ENCODE measurements at regions not wholly inside any gene's neighbourhood (a gene's known extent, or its start where the extent isn't known, plus 50 kb on each side); places are given as distances from the start of the nearest gene placed in this dataset.
"Not testable (repeated sequence)": the region's sequence is repeated elsewhere in the genome, so short reads cannot be mapped to it uniquely, and the experiment has no call there.

- no peak for DNase-seq (ENCODE audit: low read depth, low spot score)
Measured at GRCh38 chr9:1917396-1917935, 97.7 kb upstream of the SMARCA2 start.

DNA sequence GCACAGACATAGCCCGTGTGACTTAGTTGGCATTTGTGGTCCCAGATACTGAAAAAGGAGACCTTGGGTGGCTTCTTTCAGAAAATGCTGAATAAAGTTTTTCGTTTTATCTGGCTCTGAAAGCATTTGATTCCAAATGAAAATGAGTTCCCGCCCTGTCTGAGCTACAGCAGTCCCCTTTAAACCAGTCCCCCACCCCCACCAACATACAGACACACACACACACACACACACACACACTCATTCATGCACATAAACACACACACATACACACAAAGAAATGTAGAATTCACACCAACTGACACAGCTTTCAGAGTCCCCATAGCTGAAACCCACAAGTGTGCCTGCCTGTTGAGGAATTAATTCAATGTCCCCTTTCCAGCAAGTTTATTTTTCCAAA is 97.0 kb upstream of the SMARCA2 start:
- no peak for DNase-seq (ENCODE audit: low read depth, low spot score)

GRCh38 chr9:1918622-1919021 is 96.5 kb upstream of the SMARCA2 start:
- DNase-seq (ENCODE audit: low read depth, low spot score) = peak; percentile 10

DNA sequence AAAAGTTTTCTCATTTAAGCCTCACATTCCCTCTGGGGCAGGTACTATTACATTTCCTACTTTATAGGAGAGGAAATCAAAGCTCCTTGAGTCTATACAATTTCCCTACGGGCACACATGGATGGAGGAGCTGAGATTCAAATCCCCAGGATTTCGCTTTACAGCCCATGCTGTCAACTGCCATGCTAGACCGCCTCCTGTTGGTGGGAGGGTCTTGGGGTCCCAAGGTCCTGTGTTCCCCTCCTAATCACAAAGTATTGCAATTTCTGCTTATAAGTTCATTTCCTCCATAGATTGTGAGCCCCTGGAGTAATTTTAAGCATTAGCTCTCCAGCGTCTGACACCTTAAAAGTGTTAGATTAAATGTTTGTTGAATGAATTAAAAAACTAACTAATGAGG is 95.9 kb upstream of the SMARCA2 start:
- DNase-seq (ENCODE audit: low read depth, low spot score) = no peak

GRCh38 chr9:1920386-1920785 is 94.8 kb upstream of the SMARCA2 start:
- DNase-seq (ENCODE audit: low read depth, low spot score) = no peak

GRCh38 chr9:1922026-1922425 is 93.1 kb upstream of the SMARCA2 start:
- DNase-seq (ENCODE audit: low read depth, low spot score) = no peak

DNA sequence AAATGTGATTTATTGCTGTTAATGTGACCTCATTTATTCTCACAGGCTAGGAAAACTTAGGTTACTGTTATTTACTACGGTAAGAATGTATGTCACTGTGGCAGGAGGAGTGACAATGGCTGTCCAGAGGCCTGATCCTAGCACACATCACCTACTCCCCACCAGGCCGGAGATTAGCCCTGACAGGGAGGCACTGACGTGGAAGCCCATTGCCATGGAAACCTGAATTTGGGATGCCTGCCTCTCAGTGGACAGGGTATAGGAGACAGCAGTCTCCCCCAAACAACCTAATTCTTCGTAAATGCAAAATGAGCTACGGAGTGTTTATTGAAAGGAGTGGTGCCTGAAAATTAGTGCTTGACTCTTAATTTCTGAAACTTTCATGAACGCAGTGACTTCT is 87.6 kb upstream of the SMARCA2 start:
- no peak for DNase-seq (ENCODE audit: low read depth, low spot score)

DNA sequence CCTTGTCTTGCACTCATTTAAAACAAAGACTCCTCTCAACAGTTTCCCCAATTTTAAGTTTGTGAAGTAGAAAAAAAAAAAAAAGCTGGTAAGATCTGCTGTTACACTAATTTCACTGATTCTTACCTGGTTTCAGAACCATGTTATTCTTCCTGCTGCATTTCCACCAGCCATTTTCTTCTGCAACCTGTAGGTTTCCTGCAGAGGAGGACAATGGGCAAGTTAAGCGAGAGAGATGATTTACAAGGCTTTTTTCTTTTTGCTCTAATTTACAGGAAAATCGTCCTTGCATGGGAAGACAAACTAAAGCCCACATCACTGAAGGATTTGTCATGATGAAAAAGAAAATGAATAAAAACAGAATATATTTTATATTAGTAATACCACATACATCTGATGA is 86.0 kb upstream of the SMARCA2 start:
- no peak for DNase-seq (ENCODE audit: low read depth, low spot score)

DNA sequence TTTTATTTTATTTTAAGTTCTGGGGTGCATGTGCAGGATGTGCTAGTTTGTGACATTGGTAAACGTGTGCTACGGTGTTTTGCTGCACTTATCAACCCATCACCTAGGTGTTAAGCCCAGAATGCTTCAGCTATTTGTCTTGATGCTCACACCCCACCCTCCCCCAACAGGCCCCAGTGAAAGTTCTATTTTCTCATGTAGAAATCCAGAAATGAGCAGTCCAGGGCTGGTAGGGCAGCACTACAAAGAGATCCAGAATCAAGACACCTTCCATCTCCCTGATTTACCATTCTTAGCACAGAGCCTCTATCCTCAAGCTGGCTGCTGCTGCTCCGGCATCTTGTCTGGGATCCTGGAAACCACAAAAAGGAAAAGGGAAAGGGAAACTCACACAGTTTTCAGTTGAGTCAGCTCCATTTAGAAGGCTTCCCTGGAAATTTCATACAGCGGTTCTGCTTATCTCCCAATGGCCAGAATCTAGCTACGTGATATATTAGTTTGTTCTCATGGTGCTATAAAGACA is 85.4 kb upstream of the SMARCA2 start:
- DNase-seq (ENCODE audit: low read depth, low spot score) = no peak

- DNase-seq (ENCODE audit: low read depth, low spot score) = not testable (repeated sequence)
Measured at GRCh38 chr9:1930245-1930736, 84.9 kb upstream of the SMARCA2 start.

GRCh38 chr9:1938135-1938534 is 77.0 kb upstream of the SMARCA2 start:
- no peak for DNase-seq (ENCODE audit: low read depth, low spot score)

GRCh38 chr9:1938675-1939170 is 76.4 kb upstream of the SMARCA2 start:
- no peak for DNase-seq (ENCODE audit: low read depth, low spot score)

DNA sequence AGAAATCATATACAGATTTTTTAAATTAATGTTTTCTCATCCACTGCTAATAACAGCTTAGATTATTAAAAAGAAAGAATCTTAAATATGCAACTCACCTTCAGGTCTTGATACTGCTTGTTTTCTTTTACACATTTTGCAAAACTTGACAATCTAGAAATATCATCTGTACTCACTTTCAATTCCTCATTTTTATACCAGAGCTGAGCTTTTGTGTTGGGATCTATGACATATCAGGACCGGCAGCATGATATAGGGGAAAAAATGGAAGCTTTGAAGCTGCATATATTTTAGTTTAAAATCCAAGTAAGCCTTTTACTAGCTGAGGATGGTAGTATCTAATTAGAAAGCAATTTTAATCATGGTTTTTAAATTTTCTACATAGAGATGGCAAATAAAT is 75.7 kb upstream of the SMARCA2 start:
- DNase-seq (ENCODE audit: low read depth, low spot score) = no peak

DNA sequence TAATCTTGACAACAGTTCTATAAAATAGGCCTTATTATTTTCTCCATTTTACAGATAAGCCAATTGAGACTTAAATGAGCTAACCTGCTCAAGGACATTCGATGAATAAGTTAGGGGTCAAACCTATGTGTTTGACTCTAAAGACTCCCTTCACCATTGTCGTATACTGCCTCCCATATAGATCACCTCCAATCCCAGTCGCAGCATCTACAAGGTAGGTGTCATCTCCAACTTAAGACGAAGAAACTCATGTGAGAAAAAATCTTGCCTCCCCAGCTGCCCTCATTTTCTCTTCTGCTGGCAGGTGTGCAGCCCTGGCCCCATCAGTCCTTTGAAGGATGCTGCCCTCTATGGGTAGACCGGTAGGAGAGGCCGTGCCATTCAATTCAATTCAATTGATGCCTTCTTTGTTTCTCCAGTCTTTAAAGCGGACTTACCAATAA is 75.2 kb upstream of the SMARCA2 start:
- peak; percentile 39 for DNase-seq (ENCODE audit: low read depth, low spot score)

- DNase-seq (ENCODE audit: low read depth, low spot score) = peak; percentile 12
Measured at GRCh38 chr9:1941989-1942388, 73.2 kb upstream of the SMARCA2 start.

DNA sequence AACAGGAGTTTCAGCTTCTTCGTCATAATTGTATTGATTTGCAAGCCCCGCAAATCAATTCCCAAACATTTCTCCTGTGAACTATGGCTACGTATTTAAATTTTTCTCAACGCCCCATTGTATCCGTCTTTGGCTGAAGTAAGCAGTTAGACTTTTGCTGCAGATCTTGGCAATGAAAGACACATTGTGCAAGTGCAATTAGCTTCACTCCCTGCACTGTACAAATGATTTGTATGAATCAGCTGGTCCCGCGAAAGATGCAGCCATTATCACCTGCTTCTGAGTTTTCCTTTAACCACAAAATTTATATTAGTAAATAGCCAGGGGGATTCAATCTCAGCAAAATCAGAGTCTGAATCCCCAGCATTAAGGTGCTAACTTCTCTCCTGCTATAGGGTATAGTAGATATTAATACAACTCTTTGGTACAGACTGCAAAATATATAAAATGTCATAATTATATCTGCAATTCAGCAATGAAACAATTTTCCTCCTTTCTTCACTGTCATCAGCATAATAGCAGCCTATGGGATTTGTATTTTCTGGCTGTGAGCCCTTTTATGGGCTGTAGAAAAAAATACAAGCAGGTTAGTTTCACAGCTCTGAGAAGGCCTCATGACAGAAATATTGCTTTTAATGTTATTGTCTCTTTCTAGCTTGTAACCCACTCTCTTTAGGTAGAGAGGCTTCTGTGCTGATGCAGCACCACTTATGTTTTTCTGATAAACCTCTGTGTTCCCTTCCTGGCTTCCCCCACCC is 68.4 kb upstream of the SMARCA2 start:
- no peak for DNase-seq (ENCODE audit: low read depth, low spot score)

- no peak for DNase-seq (ENCODE audit: low read depth, low spot score)
Measured at GRCh38 chr9:1947438-1947837, 67.7 kb upstream of the SMARCA2 start.

- no peak for DNase-seq (ENCODE audit: low read depth, low spot score)
Measured at GRCh38 chr9:1948541-1948940, 66.6 kb upstream of the SMARCA2 start.

- no peak for DNase-seq (ENCODE audit: low read depth, low spot score)
Measured at GRCh38 chr9:1951446-1951845, 63.7 kb upstream of the SMARCA2 start.

DNA sequence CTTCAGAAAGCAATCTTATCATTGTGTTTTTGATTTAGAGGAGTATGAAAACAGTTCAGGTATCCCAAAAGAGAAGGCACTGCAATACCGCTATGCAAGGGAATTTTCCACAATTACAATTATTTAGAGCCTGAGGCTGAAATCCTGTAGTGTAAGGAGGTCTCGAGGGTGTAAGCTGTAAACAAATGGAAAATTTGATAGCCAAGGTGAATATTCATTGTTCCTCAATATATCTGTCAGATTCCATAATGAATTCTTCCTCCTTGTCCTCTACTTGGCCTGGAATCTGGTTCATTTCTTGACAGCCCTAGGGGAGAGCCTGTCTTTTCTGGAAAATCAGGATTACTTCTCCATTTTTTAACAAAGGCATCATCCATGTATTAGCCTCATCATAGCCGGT is 63.1 kb upstream of the SMARCA2 start:
- DNase-seq (ENCODE audit: low read depth, low spot score) = no peak

DNA sequence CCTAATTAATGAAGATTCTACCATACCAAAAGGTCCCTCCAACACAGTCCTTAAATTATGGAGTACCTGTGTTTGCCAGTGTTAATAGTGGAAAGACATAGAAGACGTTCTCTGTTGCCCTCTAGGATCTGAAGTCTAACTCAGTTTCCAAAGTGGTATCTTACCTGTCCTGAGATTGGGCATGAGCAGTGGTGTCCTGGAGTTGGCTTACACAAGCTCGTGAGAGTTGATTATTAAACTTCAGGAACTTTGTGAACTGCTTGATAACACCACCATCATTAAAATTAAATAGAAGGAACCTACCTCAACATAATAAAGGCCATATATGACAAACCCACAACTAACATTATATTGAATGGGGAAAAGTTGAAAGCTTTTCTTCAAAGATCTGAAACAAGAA is 60.9 kb upstream of the SMARCA2 start:
- DNase-seq (ENCODE audit: low read depth, low spot score) = no peak

DNA sequence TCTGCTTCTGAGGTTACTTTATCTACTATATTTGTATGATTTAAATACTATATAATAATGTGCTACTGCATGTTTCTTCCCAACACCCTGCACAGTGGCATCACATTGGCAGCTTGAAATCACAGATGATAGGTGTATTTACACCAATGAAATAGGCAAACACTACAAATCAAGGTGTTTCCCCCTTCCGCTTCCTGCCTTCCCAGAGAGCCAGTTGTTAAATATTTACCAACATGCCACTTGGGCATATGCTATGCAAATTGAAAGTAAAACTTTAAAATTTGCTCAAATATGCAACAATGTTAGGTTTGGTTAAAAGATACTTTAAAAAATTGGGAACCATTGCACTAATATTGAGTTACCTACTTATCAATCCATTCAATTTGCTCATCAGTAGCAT is 58.2 kb upstream of the SMARCA2 start:
- DNase-seq (ENCODE audit: low read depth, low spot score) = no peak

DNA sequence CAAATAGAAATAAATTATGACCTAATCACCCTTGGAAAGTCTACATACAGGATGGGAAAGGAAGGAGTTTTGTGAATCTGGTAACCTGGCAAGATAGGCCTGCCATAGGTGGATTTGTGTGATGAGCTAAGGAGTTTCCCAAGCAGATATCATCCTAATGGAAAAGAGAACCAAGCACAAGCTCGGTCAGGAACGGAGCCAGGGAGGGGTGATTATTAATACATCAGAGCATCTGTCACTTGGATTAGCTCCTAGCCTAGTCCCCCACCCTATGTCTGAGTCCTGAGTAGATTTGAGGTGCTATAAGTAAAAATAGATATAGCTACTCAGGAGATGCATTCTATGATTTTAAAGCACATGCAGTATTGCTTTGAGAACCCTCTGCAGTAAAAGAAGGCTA is 57.3 kb upstream of the SMARCA2 start:
- no peak for DNase-seq (ENCODE audit: low read depth, low spot score)
